SK-MEL-5 (cell line): ENCODE measurements at regions not wholly inside any gene's neighbourhood (a gene's known extent, or its start where the extent isn't known, plus 50 kb on each side); places are given as distances from the start of the nearest gene placed in this dataset.

ENCODE experiments used
- DNase-seq: peaks from one replicate; pipeline ENCODE4 v3.0.0-alpha.2; 2016; ENCODE audit warnings: low read depth, low spot score
- in situ Hi-C: cut with HindIII; loops from 2 replicates; pipeline ENCODE4 v1.10.0; 2016; ENCODE audit warnings: low sequenced_read_pairs, high pct_unique_total_duplicates, low pct_unique_long_range_greater_than_20kb

- in situ Hi-C loops = no loop called here
- DNase-seq = no peak
These were observed 63.7 kb upstream of the CREB5 start for GRCh38 chr7:28348636-28349035.

- no peak for DNase-seq
- in situ Hi-C loops = no loop called here
These were observed 62.7 kb upstream of the CREB5 start for GRCh38 chr7:28349637-28350036.

GRCh38 chr7:28350662-28351061 lies 61.7 kb upstream of the CREB5 start:
- no peak for DNase-seq
- in situ Hi-C loops = no loop called here

DNA sequence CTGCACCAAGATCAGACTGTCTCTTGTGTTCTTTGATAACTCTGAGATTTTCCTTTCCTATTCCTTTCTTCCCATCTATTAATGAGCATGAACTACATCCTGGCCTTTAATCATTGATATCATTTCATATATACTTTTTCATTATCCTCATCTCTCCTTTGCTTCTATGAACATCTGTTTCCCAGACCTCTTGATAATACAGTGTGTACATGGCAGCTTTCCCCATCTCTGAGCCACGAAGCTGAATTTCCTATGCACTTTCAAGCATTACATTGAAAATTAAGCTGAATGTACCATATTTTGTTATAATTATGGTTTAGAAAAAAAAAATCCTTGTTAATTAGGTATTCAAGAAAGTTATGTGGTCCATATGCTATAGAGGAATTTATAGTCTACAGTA lies 60.9 kb upstream of the CREB5 start:
- in situ Hi-C loops = no loop called here
- no peak for DNase-seq

GRCh38 chr7:28354601-28355402 lies 57.5 kb upstream of the CREB5 start:
- no peak for DNase-seq
- in situ Hi-C loops = no loop called here

- in situ Hi-C loops = no loop called here
- DNase-seq = no peak
These were observed 56.5 kb upstream of the CREB5 start for GRCh38 chr7:28355635-28356319.

- DNase-seq = no peak
- in situ Hi-C loops = no loop called here
These were observed 55.7 kb upstream of the CREB5 start for GRCh38 chr7:28356619-28357018.

DNA sequence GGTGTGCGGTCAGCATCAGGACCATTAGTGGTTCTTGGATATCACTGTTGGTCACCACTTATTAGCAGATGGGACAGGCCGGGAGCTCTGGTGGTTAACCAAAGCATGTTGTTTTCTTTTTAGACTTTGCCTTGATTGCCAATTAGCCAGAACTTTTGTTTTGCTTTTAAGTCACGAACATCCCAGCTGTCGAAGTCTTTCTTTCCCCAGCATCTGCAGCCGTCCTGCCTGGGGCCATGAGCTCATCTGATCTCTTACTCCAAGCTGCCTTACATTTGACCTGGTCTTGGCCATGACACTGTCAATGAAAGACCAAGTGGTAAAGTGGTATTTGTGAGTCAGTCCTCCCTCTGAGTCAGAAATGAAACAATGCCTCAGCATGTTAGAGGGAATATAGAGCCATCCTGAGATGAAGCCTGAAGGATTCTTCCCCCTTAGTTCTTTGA lies 53.9 kb upstream of the CREB5 start:
- in situ Hi-C loops = no loop called here
- DNase-seq = peak; percentile 19

GRCh38 chr7:28360739-28361138 lies 51.6 kb upstream of the CREB5 start:
- peak; percentile 44 for DNase-seq
- in situ Hi-C loops = no loop called here

DNA sequence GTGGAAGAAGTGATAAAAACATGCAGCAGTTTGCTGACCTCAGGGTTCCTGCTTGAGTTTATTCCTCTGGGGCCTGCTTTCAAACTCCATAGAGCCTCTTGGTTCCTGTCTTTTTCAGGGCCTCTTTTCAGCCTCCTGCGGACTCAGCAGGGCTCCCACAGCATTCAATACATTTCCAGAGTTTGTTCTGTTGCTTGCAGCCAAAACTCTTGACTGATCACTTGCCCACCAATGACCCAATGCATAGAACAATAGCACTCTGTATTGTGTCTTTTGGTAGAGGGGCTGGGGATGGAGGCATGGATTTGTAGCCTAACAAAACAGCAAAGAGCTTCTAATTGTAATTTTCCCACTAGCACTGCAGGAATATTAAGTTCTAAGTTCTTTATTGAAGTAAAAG lies 50.8 kb upstream of the CREB5 start:
- in situ Hi-C loops = no loop called here
- DNase-seq = peak; percentile 60

GRCh38 chr7:28362182-28362581 lies 50.1 kb upstream of the CREB5 start:
- no peak for DNase-seq
- in situ Hi-C loops = no loop called here
